SH-SY5Y (cell line): ENCODE measurements at regions not wholly inside any gene's neighbourhood (a gene's known extent, or its start where the extent isn't known, plus 50 kb on each side); places are given as distances from the start of the nearest gene placed in this dataset.

Source experiments
- GATA2 ChIP-seq: IDR thresholded peaks from 2 replicates; pipeline ENCODE4 v1.6.1; 2011; ENCODE audit warnings: mild to moderate bottlenecking, low read depth, low read length
- GATA3 ChIP-seq: IDR thresholded peaks from 2 replicates; pipeline ENCODE4 v1.6.1; 2011; ENCODE audit warnings: low read depth, mild to moderate bottlenecking, low read length, moderate library complexity

DNA sequence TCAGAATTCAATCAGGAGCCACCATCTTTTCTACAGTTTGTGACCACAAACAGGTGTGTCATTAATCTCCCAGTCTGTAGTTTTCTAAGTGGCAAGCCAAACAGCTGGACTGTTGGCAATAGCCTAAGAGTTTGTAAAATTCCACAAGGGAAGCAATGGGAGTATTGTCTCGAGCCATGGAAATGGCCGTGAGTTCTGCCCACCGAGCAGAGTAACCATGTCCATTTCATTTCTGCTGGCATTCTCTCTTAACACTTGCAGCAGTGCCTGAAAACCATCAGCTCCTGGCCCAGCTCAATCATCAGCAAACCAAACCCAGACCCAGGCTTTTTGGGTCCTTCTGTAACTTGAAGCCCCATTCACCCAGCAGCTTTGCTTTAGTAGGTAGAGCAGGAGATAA lies 387.8 kb upstream of the CDH7 start:
- TF ChIP-seq GATA2 (no peak), GATA3 (no peak)
